Fibroblast of lung (primary cell): ENCODE measurements at regions not wholly inside any gene's neighbourhood (a gene's known extent, or its start where the extent isn't known, plus 50 kb on each side); places are given as distances from the start of the nearest gene placed in this dataset.

ENCODE experiments used
- CTCF ChIP-seq, 2 donors: IDR thresholded peaks in 1 of 2; conservative IDR thresholded peaks in 1 of 2; 1 replicate in 1 of 2; 2 replicates in 1 of 2; pipeline ENCODE4 v1.5.1; 2011 to 2012; ENCODE audit warnings: low read length in 2 of 2, control low read depth in 1 of 2, inconsistent platforms in 1 of 2, low read depth in 1 of 2, mild to moderate bottlenecking in 1 of 2
- EZH2 ChIP-seq: IDR thresholded peaks from 2 replicates; pipeline ENCODE4 v1.5.1; 2012; ENCODE audit warnings: low read length, control low read depth, mild to moderate bottlenecking; ENCODE audit errors: missing control alignments

- TF ChIP-seq CTCF (conservative IDR thresholded peaks at IDR 0.05 in 1 of 2, IDR thresholded peaks at IDR 0.05 in 1 of 2; ENCODE audit: low read depth in 1 of 2, low read length in 2 of 2) (no peak), EZH2 (no peak)
These were observed 979.2 kb downstream of the MRPL39 start for GRCh38 chr21:24628046-24628445.
